Activated naive CD4-positive, alpha-beta T cell treated with anti-CD3 and anti-CD28 coated beads, Interleukin-2, amount 10 ng/mL, durations not matched to agents 7 days and 5 days (primary cell): ENCODE measurements at regions not wholly inside any gene's neighbourhood (a gene's known extent, or its start where the extent isn't known, plus 50 kb on each side); places are given as distances from the start of the nearest gene placed in this dataset.

Experiments used
- CTCF ChIA-PET: fragments of 350-600 bp; sonication (Branson Sonifier 250); formaldehyde crosslinking; loops from one replicate; lab custom pipeline; 2021; ENCODE audit warnings: antibody characterized with exemption; lab: Charles Lee
- DNase-seq: peaks from one replicate; pipeline ENCODE4 v3.0.0-alpha.2; 2020
- H3K27ac Mint-ChIP-seq: one replicate; pipeline ENCODE4 v1.8.0; 2021; ENCODE audit warnings: mild to moderate bottlenecking, moderate library complexity, mixed read lengths
- H3K27me3 Mint-ChIP-seq: one replicate; pipeline ENCODE4 v1.8.0; 2021; ENCODE audit warnings: mild to moderate bottlenecking, mixed read lengths
- H3K36me3 Mint-ChIP-seq: one replicate; pipeline ENCODE4 v1.8.0; 2021; ENCODE audit warnings: mixed read lengths
- H3K4me1 Mint-ChIP-seq: one replicate; pipeline ENCODE4 v1.8.0; 2021; ENCODE audit warnings: mixed read lengths
- H3K4me3 Mint-ChIP-seq: one replicate; pipeline ENCODE4 v1.8.0; 2021; ENCODE audit warnings: mild to moderate bottlenecking, moderate library complexity, mixed read lengths
- H3K9me3 Mint-ChIP-seq: one replicate; pipeline ENCODE4 v1.8.0; 2021; ENCODE audit warnings: mixed read lengths

GRCh38 chr16:61596655-61597054 is 439.6 kb downstream of the CDH8 start:
- H3K27me3 Mint-ChIP-seq: no peaks in the 10 kb centered on the region
- no peak overlapping the region for H3K27ac Mint-ChIP-seq
- no peaks in the 10 kb centered on the region for H3K4me1 Mint-ChIP-seq
- CTCF ChIA-PET: no interaction called here
- H3K4me3 Mint-ChIP-seq: no peak overlapping the region
- H3K36me3 Mint-ChIP-seq: no peaks in the 10 kb centered on the region
- H3K9me3 Mint-ChIP-seq: peaks cover 21% of the 10 kb centered on the region
- no peak for DNase-seq

DNA sequence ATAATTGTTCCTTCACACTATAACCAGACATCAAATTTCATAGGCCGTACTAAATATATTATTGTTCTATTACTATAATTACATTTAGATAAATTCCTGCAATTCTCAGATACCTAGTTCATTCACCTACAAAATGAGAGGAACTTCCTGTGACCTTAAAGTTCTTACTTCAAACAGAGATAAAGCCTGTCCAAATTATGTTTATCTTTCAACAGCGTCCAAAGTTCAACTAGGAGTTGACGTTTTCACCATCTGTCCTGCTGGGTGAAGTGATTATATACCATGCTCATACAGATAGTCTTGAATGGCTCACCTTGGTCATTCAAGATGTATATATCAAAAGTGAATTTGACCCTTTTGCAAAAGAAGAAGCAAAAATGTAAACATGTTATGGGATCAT is 440.6 kb downstream of the CDH8 start:
- no peak overlapping the region for H3K27ac Mint-ChIP-seq
- H3K4me3 Mint-ChIP-seq: no peak overlapping the region
- peaks cover 21% of the 10 kb centered on the region for H3K9me3 Mint-ChIP-seq
- no peaks in the 10 kb centered on the region for H3K4me1 Mint-ChIP-seq
- H3K27me3 Mint-ChIP-seq: no peaks in the 10 kb centered on the region
- no peak for DNase-seq
- CTCF ChIA-PET: no interaction called here
- H3K36me3 Mint-ChIP-seq: no peaks in the 10 kb centered on the region

- Mint-ChIP-seq H3K9me3 (peaks cover 10% of the 10 kb centered on the region), H3K27ac (no peak overlapping the region), H3K4me1 (no peaks in the 10 kb centered on the region), H3K36me3 (no peaks in the 10 kb centered on the region), H3K27me3 (no peaks in the 10 kb centered on the region), H3K4me3 (no peak overlapping the region)
- no peak for DNase-seq
- CTCF ChIA-PET: no interaction called here
Observed at GRCh38 chr16:61590577-61590976, 445.7 kb downstream of the CDH8 start.

GRCh38 chr16:61587526-61587925 is 448.7 kb downstream of the CDH8 start:
- no peaks in the 10 kb centered on the region for H3K4me1 Mint-ChIP-seq

DNA sequence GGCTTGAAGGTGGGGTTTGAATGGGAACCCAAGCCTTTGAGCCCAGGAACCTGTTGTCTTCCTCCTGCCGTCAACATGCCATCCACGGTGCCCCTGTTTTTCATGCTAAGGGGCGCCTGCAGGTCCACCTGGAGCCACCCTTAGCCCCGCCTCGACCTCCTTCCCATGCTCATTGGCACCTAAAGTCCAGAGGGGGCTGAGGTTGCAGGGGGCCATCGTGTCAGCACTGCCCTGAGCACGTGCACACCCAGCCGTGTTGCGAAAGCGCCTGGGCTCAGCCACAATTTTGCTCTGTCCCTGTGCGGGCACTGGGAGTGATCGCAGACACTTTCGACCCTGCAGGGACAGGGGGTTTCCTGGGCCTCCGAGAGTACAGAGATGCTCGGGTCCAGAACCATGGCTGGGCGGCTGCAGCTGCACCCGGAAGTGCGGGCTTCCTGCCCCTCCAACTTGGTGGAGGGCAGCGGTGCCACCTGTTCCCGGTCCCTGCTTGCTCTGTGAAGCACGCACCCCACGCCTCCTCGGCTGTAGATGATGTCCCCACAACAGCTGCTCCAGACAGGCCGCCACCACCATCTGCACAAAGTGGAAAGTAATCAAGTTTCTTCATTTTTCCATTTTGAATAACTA is 454.7 kb downstream of the CDH8 start:
- Mint-ChIP-seq H3K36me3 (no peaks in the 10 kb centered on the region), H3K9me3 (peaks cover 19% of the 10 kb centered on the region), H3K27me3 (no peaks in the 10 kb centered on the region), H3K4me3 (no peak overlapping the region), H3K27ac (no peak overlapping the region), H3K4me1 (no peaks in the 10 kb centered on the region)
- DNase-seq: no peak
- CTCF ChIA-PET: no interaction called here

More at GRCh38 chr16:61587526-61587925, 448.7 kb downstream of the CDH8 start:
- Mint-ChIP-seq H3K27ac (no peak overlapping the region), H3K9me3 (peaks cover 7% of the 10 kb centered on the region), H3K4me3 (no peak overlapping the region), H3K27me3 (no peaks in the 10 kb centered on the region), H3K36me3 (no peaks in the 10 kb centered on the region)
- CTCF ChIA-PET: no interaction called here
- no peak for DNase-seq

DNA sequence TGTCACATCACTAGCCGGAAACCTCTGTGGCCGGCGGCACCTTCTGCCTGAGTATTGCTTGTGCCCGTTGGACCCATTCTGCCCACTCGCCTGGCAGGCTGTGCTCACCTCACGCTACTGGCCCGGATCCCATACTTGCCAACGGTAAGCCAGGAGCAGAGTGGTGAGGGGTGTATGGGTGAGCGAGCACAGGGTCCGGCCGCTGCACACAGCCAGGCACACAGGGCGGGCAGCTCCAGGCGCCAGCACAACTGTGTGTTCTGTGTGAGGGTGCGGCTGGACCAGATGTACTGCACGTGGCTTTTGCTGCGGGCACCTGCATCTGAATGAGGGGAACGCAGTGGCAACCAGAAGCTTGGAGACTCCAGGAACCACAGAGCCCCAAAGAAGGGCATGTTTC is 455.7 kb downstream of the CDH8 start:
- H3K27me3 Mint-ChIP-seq: no peaks in the 10 kb centered on the region
- CTCF ChIA-PET: no interaction called here
- no peak for DNase-seq
- peaks cover 23% of the 10 kb centered on the region for H3K9me3 Mint-ChIP-seq
- H3K36me3 Mint-ChIP-seq: no peaks in the 10 kb centered on the region
- H3K27ac Mint-ChIP-seq: no peak overlapping the region
- no peaks in the 10 kb centered on the region for H3K4me1 Mint-ChIP-seq
- no peak overlapping the region for H3K4me3 Mint-ChIP-seq

DNA sequence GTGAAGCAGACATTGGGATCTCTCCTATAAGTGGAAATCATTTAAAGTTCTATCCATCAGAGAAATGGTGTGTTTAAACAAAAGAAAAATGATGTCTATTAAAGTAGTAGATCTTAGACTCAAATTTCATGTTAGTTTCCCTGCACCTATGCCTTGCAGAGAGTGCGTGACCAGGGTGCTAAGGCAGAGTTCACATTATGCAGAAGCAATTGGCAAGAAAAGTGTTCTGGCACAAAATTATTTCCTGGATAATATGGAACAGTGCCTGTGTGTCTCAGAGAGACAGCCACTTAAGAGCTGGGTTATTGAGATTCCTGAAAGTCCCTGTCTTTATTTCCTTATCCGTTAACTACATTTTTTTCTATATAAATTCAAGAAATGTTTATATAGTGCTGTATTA is 457.0 kb downstream of the CDH8 start:
- no peaks in the 10 kb centered on the region for H3K4me1 Mint-ChIP-seq
- H3K9me3 Mint-ChIP-seq: peaks cover 28% of the 10 kb centered on the region
- CTCF ChIA-PET: no interaction called here

GRCh38 chr16:61576476-61576875 is 459.8 kb downstream of the CDH8 start:
- H3K27me3 Mint-ChIP-seq: no peaks in the 10 kb centered on the region
- H3K9me3 Mint-ChIP-seq: peaks cover 36% of the 10 kb centered on the region
- H3K36me3 Mint-ChIP-seq: no peaks in the 10 kb centered on the region
- no peak overlapping the region for H3K4me3 Mint-ChIP-seq
- no peaks in the 10 kb centered on the region for H3K4me1 Mint-ChIP-seq
- CTCF ChIA-PET: no interaction called here
- H3K27ac Mint-ChIP-seq: no peak overlapping the region
- DNase-seq: no peak

More for the DNA sequence above, 457.0 kb downstream of the CDH8 start:
- no peaks in the 10 kb centered on the region for H3K27me3 Mint-ChIP-seq
- no peak overlapping the region for H3K4me3 Mint-ChIP-seq
- no peaks in the 10 kb centered on the region for H3K36me3 Mint-ChIP-seq
- no peak for DNase-seq
- no peak overlapping the region for H3K27ac Mint-ChIP-seq

DNA sequence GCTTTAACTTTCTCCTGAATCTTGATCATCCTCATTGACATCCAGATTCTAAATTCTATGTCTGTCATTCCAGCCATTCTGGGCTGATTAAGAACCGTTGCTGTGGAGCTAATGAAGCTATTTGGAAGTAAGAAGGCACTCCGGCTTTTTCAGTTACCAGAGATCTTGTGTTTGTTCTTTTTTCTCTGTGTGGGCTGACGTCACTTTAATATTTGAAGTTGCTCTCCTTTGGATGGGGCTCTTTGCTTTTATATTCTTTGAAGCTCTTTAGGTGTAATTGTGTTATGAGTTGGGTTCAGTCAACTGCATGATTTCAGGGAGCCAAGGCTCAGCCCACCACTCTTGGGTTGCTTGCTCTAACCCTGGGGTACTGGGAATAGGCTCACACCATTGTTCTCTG is 460.6 kb downstream of the CDH8 start:
- Mint-ChIP-seq H3K27ac (no peak overlapping the region), H3K4me3 (no peak overlapping the region), H3K36me3 (no peaks in the 10 kb centered on the region), H3K27me3 (no peaks in the 10 kb centered on the region), H3K4me1 (no peaks in the 10 kb centered on the region), H3K9me3 (peaks cover 37% of the 10 kb centered on the region)
- CTCF ChIA-PET: no interaction called here
- DNase-seq: no peak

GRCh38 chr16:61569028-61569427 is 467.2 kb downstream of the CDH8 start:
- Mint-ChIP-seq H3K4me1 (no peaks in the 10 kb centered on the region), H3K9me3 (peaks cover 28% of the 10 kb centered on the region), H3K36me3 (no peaks in the 10 kb centered on the region), H3K4me3 (no peak overlapping the region), H3K27ac (no peak overlapping the region), H3K27me3 (no peaks in the 10 kb centered on the region)
- CTCF ChIA-PET: no interaction called here
- no peak for DNase-seq

DNA sequence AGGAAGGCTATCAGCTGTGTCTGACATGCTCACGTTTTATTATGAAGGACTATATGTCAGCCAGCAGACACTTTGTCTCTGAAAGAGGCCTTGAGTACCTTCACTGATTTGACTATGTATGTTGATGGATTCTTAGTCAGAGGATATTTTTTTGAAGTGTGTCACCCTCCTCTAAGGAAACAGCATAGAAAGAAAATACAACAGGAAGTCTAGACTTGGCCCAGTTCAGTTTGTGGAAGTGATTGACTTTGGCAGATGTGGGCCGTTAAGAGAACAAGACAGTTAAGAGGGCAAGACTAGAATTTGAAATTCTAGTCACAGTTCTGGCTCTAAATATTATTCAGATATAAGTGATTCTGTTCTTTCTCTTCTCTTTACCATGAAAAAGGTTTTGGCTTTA is 471.5 kb downstream of the CDH8 start:
- Mint-ChIP-seq H3K27me3 (no peaks in the 10 kb centered on the region), H3K4me1 (no peaks in the 10 kb centered on the region), H3K27ac (no peak overlapping the region), H3K36me3 (no peaks in the 10 kb centered on the region), H3K4me3 (no peak overlapping the region), H3K9me3 (peaks cover 24% of the 10 kb centered on the region)
- CTCF ChIA-PET: no interaction called here
- DNase-seq: no peak

- Mint-ChIP-seq H3K4me3 (no peak overlapping the region), H3K27ac (no peak overlapping the region), H3K27me3 (no peaks in the 10 kb centered on the region), H3K36me3 (no peaks in the 10 kb centered on the region), H3K4me1 (no peaks in the 10 kb centered on the region), H3K9me3 (peaks cover 11% of the 10 kb centered on the region)
- CTCF ChIA-PET: no interaction called here
- no peak for DNase-seq
Observed at GRCh38 chr16:61555718-61556441, 480.4 kb downstream of the CDH8 start.

- Mint-ChIP-seq H3K9me3 (peaks cover 7% of the 10 kb centered on the region), H3K27me3 (no peaks in the 10 kb centered on the region), H3K36me3 (no peaks in the 10 kb centered on the region), H3K4me1 (no peaks in the 10 kb centered on the region), H3K4me3 (no peak overlapping the region), H3K27ac (no peak overlapping the region)
- CTCF ChIA-PET: no interaction called here
- no peak for DNase-seq
Observed at GRCh38 chr16:61549327-61549726, 486.9 kb downstream of the CDH8 start.

- Mint-ChIP-seq H3K4me3 (no peak overlapping the region), H3K36me3 (no peaks in the 10 kb centered on the region)
Observed at GRCh38 chr16:61547626-61548025, 488.6 kb downstream of the CDH8 start.

DNA sequence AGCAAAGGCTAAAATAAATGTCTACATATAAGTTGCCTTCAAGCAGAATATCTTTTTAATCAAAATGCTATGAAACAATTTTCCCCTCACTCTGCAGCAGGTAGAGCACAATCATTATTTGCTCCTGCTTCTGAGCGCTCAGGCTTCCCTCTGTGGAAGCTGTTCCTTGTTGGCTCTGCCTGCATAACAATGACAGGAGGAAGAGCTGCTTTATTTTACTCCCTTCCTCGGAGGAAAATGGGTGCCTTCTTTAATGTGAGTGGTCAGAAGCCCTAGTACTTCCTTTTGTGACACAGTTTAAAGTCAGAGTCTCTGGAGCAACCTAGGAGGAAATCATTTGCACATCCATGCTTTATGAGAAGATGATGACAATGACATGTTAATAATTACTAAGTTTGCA is 492.1 kb downstream of the CDH8 start:
- H3K27me3 Mint-ChIP-seq: no peaks in the 10 kb centered on the region
- H3K4me1 Mint-ChIP-seq: no peaks in the 10 kb centered on the region
- CTCF ChIA-PET: no interaction called here
- H3K9me3 Mint-ChIP-seq: peaks cover 13% of the 10 kb centered on the region
- H3K36me3 Mint-ChIP-seq: no peaks in the 10 kb centered on the region
- no peak overlapping the region for H3K4me3 Mint-ChIP-seq
- DNase-seq: no peak
- no peak overlapping the region for H3K27ac Mint-ChIP-seq

More at GRCh38 chr16:61547626-61548025, 488.6 kb downstream of the CDH8 start:
- Mint-ChIP-seq H3K27ac (no peak overlapping the region), H3K4me1 (no peaks in the 10 kb centered on the region), H3K9me3 (peaks cover 8% of the 10 kb centered on the region), H3K27me3 (no peaks in the 10 kb centered on the region)
- CTCF ChIA-PET: no interaction called here
- DNase-seq: no peak
